ENCODE measurements at regions not wholly inside any gene's neighbourhood (a gene's known extent, or its start where the extent isn't known, plus 50 kb on each side); places are given as distances from the start of the nearest gene placed in this dataset.
A peak's percentile ranks its signal among the peaks of the same experiment; 100 is the strongest.

DNA sequence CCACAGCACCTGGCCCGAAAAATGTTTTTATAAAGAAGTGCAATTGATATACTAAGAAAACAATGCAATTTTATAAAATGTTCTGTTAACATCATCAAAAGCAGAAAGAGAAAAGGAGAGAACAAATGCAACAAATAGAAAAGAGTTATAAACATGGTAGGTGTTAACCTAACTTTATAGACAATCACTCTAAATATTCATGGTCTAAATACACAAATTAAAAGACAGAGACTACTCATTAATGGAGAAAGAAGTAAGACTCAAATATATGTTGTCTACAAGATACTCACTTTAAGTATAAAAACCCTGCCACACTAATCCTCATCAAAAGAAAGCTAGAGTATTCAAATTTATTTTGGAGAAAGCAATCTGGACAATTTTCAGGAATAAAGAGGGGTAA is 425.3 kb upstream of the ANKRD30A start:
- DNase-seq (ENCODE audit: low read depth, low spot score), result no peak

DNA sequence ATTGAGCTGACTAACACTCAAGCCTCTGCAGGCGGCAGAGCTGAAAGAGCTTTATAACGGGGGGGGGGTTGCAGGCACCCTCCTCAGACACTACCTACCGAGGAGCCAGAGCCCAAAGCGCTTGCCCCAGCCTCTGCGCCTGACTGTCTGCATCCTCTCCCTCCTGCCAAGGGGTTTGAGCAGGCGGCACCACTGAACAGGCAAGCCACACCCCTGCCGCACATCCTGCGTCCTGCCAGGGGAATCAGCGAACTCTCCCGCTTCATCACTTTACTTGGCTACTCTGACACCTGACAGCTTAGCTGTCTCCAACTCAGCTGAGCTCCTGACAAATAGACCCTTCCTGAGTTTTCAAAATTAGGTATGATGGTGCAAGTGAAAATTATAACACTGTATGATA is 432.6 kb upstream of the ANKRD30A start:
- no peak for DNase-seq (ENCODE audit: low read depth, low spot score)

DNA sequence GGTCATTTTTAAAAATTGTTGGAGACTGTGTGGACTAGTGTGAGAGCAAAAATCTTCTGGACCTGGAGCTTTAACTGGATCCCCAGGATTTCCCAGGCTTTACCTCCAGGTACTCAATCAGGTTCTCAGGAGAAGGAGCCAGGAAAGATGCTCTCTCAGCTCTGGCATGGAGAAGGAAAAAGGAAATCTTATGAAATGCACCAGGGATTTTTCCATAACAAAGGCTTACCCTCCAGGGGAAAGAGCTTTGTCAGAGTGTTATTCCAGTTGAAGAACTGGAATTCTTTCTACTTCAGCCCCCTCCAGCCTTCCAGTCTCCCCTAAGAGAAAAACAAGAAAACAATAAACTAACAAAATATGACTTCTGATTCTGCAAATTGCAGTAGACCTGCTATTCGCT is 436.7 kb upstream of the ANKRD30A start:
- peak; percentile 1 for DNase-seq (ENCODE audit: low read depth, low spot score)

DNA sequence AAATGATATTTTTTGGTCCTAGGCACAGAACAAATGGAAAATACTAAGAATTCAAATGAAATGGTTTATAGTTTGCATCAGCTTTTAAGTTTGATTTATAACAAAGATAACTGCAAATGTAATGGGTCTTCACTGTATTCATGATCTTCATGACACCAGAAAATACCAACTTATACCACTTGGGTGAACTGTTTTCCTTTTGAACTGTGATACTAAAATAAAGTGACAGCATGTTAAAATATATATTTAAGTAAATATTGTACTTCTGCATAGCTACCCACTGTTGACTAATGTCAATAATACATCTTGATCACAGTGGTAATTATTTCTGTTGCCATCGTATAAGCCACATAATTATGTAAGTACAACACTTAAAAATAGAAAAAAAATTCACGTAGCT is 442.0 kb upstream of the ANKRD30A start:
- DNase-seq (ENCODE audit: low read depth, low spot score), result no peak

DNA sequence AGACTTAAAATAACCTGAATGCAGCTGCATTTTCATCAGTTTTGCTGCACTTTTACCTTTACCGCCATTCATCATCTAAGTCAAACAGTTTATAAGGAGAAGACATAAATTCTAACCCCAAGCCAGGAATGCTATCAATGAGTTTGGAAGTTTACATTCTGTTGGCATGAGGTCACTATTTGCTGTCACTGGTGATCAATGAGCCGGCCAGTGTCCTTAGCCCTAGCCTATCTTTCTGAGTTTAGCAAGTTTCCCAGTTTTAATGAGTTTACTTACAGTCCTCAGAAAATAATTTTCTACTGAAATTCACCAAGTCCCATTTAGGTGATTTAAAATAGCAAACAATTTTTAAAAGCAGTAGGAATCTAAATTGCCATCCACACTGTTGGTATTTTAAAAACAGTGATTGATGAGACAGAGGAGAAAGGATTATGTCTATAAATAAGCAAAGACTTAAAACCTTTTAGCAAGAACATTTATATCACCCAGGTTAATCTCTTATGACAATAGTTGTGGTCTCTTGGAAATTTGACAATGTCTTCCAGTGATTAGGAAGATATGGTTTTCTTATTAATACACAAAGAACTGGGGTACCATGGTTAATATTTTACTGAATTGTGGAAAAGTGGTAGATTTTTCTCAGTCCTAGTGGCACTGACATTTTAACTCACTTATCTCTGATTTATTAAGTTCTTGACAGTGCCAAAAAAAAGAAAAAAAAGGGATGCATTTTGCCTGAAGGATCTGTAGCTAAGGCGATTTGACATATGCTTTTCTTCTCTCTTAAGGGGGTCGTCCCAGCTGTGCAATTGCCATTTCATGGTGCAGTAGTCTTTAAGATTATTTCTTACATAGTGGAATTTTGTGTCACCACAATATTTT is 443.4 kb upstream of the ANKRD30A start:
- DNase-seq (ENCODE audit: low read depth, low spot score), result no peak

DNA sequence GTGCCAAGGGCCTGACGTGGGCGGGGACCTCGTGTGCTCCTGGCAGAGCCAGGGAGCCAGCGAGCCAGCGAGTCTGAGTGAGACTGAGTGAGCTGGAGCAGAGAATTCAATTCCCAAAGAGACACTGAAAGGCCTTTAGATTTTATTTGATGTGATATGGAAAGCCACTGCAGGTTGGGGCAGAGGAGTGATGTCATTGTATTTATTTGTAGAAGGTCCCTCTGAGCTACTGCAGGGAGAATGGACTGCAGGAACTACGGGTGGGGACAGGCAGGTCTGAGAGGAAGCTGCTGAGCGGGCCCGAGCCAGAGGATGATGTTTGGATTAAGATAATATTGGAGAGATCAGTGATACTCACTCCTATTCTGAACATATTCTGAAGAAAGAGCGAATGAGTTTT is 445.8 kb upstream of the ANKRD30A start:
- no peak for DNase-seq (ENCODE audit: low read depth, low spot score)

DNA sequence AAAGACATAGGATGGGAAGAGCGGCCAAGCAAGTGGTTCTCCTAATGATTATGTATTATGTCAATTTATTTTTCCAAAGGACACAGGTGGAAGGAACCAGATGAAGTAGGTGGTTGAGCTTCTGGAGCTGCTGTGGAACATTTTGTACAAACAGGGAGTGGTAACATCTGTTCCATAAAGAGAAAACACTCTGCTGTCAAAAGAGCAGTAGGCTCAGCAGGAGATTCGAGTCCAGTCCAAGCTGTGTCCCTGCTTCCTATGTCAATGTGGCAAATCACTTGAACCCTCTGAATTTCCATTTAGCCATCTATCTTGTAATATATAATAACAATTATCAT is 448.0 kb upstream of the ANKRD30A start:
- no peak for DNase-seq (ENCODE audit: low read depth, low spot score)

DNA sequence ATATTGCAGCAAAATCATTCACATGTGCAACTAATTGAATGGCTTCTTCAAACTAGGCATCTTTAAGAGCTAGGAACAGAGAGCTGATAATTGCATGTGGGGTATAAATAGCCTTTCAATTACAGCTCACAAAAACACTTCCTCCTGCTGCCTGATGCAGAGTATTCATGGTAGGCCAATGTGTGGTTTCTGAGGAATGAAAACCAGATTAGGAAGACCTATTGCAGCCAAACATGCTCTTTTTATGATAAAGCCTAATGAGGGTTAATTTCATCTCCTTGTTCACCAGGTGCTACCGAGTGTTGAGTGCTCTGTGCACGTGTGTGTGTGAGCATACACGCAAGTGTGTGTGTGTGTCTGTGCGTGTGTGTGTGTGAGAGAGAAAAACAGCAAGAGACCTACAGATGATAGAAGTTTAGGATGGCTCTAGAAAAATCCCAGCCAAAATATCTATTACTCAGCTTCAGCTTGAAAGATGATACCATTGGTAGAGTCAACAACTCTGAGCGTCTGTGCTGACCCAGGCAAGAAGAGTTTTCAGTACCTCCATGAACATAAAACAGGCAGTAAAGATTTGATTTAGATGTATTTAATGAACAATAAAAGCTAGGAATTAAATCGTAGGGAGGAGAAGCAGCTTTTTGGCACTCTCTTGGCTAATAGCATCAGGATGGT is 448.5 kb upstream of the ANKRD30A start:
- no peak for DNase-seq (ENCODE audit: low read depth, low spot score)

DNA sequence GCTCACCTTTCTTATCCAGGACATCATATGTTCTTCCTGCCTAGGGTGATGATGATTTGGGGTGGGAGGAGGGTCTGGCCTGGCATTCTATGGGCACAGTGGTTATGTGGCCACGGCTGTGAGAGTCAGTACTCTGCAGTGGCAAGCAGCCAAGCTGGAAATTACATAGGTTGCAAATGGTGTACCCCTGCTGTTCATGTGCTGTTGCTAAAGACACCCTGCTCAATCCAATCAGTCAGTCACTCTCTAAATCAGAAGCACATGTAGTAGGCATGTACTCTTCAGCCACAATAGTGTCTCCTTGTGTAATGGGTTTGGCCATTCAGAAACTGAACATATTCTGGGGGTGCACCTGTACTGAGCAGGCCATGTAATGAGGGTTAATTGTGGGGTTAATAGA is 449.1 kb upstream of the ANKRD30A start:
- no peak for DNase-seq (ENCODE audit: low read depth, low spot score)

DNA sequence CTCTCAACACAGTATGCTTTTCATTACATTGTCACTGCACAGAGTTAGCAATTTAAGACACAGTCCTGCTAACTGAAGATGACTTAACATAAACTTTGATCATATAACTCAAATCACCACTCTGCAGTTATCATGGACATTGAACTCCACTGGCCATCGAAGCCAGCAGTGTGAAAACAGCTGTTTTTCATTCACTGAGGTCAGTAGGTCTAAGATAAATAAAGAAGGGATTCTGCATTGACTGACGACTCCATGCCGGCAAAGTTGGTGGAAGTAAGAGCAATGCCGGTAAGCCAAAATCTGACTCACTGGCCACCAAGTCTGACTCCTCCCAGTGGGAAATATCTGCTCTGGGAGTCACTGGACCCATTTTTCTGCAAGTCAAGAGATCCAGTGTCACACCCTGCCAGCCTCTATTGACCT is 449.9 kb upstream of the ANKRD30A start:
- no peak for DNase-seq (ENCODE audit: low read depth, low spot score)

DNA sequence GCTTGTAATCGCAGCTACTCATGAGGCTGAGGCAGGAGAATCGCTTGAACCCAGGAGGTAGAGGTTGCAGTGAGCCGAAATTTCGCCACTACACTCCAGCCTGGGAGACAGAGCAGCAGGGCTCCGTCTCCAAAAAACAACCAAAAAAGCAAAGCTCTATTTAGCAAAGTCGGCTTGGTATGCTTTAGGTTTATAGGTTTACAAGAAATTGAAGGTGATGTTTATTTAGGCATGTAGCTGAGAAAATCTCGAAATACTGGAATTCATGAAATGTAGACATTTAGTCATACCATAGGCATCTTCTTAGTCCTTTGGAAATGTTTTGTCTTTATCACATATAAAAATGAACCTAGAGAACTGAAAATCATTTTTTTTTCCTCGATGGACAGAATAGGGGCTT is 453.8 kb upstream of the ANKRD30A start:
- no peak for DNase-seq (ENCODE audit: low read depth, low spot score)

DNA sequence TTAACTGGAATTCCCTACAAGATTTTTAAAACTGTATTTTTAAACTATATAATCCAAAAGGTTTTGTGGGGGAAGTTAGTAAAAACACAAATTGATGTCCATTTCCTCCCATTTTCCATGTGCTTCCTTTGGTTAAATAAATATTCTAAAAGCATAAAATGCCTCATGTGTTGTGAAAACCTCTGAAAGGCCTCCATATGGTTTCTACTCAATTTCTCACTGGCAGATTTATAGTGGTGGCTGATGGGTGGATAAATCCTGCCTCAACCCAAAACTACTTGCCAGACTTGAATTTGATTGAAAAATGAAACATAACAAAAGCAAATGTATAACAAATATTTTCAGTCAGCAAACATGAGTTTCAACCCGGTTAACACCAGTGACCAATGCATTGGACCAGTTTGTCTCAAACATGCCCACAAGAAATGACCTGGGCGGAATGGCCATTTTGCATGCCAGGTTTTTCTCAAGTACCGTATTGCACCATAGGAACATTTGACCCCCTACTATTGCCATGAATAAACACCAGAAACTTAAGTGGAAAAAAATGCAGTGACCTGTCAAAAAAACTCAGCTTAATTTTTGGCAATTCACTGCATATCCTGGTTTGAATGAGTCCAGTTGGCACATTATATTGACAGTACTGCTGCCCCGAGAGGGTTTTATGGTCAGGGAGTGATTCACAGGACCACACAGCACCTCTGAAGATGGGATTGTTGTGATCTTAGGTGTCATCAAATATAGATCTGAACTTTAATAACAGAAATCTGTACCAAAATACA is 454.6 kb upstream of the ANKRD30A start:
- no peak for DNase-seq (ENCODE audit: low read depth, low spot score)

DNA sequence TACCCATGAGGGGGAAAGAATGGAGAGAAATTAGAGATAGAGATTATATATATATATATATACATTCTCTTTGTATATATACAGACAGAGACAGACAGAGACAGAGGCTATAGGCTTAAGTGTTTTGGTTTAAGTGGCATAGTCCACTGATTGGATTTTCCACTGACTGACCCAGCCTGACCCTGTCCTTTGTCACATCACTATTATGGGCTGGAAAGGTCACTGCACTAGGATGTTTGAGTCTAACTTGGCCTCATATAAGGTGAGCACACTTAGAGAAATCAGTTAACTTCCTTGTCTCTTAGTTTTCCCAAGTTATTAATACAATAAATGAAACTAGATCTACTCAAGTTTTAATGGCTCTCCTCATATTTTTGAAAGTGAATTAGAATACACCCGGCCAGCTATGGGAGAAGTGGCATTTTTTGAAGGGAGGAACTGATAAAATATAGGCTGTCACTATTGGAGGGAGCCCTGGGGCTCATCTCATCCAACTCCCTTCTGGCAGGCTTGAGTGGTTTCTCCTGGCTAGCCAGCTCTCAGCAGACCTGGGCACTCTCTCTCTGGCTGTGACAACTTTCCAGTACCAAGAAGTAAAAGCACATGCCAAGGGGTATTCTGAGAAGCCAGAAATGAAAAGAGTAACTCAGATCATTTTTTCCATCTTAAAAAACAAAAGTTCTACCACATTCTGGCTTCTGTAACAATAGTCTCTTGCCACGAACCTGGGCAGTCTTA is 455.6 kb upstream of the ANKRD30A start:
- no peak for DNase-seq (ENCODE audit: low read depth, low spot score)

DNA sequence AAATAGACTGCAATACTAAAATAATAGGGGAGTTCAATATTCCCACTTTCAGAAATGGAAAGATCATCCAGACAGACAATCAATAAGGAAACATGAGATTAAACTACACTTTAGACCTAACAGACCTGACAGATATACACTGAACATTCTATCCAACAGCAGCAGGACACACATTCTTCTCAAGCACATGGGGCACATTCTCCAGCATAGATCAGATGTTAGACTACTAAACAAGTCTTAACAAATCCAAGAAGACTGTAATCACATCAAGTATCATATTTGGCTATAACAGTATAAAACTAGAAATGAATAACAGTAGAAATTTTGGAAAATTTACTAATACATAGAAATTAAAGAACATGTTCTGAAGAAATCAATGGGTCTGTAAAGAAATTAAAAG is 458.9 kb upstream of the ANKRD30A start:
- no peak for DNase-seq (ENCODE audit: low read depth, low spot score)

DNA sequence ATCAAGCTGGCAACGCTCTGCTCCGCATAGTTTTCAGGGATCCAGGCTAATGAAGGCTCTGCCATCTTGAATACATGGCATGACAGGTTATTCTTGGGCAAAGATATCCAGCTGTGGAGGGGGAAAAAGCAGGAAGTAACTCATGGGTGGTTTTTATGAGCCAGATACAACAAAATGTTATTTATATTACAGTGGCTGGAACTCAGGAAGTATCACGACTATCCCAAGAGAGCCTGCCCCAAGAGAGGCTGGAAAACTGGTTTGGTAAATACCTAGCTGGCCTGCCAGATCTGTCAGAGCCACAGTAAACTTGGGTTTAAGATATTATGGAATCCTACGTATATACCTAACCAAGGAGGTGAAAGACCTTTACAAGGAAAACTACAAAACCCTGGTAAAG is 462.8 kb upstream of the ANKRD30A start:
- DNase-seq (ENCODE audit: low read depth, low spot score), result no peak

DNA sequence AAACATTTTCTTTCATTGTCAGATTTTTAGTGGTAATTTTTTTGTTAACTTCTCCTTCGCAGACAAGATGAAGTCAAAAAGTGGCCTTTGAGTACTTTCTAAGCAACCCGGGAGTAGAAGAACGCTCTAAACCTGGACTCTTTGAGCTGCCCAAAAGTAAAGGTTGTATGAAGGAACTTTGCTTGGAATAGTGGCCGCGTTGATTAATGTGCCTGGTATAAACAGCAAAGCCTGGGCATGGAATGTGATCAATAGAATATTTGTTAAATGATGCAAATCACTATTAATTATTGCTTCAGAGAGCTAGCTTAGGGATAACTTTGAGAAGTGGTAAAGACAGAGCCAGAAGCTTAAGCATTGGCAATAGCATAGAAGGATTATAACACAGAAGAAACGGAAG is 475.1 kb upstream of the ANKRD30A start:
- DNase-seq (ENCODE audit: low read depth, low spot score), result no peak

DNA sequence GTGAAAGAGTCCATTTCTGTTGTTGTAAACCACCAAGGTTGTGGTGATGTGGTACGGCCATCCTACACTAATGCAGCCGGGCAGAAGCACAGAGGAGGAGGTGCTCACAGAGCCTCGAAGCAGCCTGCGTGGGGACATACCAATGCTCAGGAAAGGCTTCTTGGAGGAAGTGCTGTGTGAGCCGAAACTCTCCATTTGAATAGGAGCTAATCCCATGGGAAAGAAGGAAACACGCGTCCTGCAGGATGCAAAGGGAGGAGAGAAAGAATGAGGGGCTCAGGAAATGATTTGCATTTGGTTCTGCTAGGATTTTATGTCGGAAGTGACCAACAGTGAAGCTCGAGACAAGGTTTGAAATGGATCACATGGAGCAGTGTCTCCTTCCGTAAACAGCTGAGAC is 477.9 kb upstream of the ANKRD30A start:
- DNase-seq (ENCODE audit: low read depth, low spot score), result peak; percentile 45

DNA sequence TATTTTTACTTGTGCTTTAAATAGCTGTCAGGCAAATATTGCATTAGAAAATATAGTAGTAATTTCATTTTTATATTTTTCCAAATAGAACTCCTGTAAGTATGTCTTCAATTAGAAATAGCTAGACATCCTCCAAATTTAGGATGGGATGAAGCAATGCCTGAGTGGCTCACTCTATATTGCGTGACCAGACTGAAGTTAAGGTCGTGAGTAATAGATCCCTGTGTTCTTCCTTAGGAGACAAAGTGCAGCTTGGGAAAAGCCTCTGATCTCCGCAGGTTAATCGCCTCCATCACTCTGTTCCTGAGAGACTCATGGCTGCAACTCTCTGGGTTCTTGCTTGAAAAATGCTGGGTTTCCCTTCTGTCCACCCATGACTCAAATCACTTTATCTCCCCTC is 484.8 kb upstream of the ANKRD30A start:
- no peak for DNase-seq (ENCODE audit: low read depth, low spot score)

DNA sequence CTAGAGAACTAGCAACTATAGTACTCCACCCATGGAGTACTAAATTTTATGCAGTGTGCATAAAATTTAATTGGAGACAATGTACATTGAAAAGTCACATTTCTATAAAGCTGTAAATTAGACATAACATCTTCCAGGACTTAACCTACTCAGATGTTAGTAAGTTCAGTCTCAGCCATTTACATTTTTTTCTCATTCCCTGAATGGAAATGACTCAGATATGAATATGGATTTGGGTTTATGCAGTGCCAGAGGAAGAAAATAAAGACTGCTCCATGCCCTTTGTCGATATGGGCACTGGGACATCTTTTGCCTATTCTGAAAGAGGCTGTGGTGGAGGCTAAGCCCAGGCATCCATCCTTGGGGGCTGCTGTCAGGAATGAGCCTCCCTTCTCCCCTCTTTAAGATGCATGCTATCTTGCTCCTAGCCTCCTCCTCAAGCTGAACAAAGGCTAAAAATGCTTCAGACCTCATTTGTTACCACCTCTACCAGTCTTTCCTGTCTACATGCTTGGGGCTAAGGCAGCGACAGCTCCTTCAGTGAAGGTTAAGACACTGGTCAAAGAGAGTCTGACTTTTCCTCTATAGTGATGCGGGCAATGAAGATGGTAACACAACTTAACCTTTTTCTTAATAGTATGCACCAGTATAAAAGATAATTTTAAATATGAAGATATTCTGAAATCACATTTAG is 486.8 kb upstream of the ANKRD30A start:
- no peak for DNase-seq (ENCODE audit: low read depth, low spot score)

DNA sequence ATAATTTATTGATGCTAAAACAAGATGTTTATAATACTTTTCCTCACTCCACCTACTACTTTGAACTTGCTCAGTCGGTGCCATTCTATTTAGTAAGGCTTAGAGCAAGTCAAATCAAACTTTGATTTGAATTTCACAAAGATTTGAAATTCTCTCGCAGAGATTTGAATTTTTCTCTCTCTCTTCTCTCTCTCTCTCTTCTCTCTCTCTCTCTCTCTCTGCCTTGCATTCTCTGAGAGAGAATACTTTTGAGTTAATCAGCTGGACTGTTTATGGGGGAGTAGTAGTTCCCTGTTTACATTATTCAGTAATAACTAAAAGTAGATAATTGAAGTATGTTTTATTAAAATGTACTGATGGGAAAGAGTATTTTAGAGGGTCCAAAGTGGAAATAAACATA is 488.5 kb upstream of the ANKRD30A start:
- no peak for DNase-seq (ENCODE audit: low read depth, low spot score)

DNA sequence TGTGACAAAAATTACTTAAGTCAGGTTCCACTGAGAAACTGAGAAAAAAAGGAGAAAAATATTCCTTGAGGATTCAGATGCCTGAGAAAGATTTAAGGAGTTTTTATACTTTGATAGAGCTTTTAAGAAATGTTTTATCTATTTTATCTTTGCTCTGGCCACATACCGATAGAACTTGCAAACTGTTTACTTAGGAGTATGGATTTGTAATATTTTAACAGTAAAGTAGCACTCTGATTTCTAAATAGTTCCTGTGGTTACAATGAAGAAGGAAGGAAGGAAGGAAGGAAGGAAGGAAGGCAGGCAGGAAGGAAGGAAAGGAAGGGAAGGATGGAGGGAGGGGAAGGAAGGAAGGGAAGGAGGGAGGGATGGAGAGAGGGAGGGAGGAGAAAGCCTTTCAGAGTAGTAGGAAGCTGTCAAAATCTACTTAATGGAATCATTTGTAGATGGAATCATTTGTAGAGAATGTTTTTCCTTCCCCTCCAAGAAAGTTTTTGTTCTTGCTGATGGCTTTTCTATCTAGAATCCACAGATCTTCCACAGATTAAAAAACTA is 489.0 kb upstream of the ANKRD30A start:
- no peak for DNase-seq (ENCODE audit: low read depth, low spot score)

Measured in iPS DF 19.7 (cell line).